OCI-LY1 (cell line): ENCODE measurements at regions not wholly inside any gene's neighbourhood (a gene's known extent, or its start where the extent isn't known, plus 50 kb on each side); places are given as distances from the start of the nearest gene placed in this dataset.

ENCODE experiments used
- H2AFZ ChIP-seq: fragments of 200-600 bp; sonication (generic), shearing (Covaris generic); 2 replicates; pipeline ENCODE4 v1.6.0; 2014; ENCODE audit warnings: antibody characterized with exemption, mild to moderate bottlenecking, low read length
- H3F3A ChIP-seq: fragments of 200-600 bp; sonication (generic), shearing (Covaris generic); 2 replicates; pipeline ENCODE4 v1.6.0; 2014; ENCODE audit warnings: mild to moderate bottlenecking, antibody characterized with exemption, low read length, moderate library complexity; ENCODE audit not compliant: insufficient read depth
- H3K27ac ChIP-seq: fragments of 200-600 bp; sonication (generic); 2 replicates; pipeline ENCODE4 v1.5.1; 2014; ENCODE audit warnings: low read length, mixed run types, mild to moderate bottlenecking, low read depth; ENCODE audit not compliant: poor library complexity, severe bottlenecking
- H3K27me3 ChIP-seq: fragments of 200-600 bp; sonication (generic); 2 replicates; pipeline ENCODE4 v1.6.0; 2014; ENCODE audit warnings: antibody characterized with exemption, mild to moderate bottlenecking, low read length, moderate library complexity; ENCODE audit not compliant: insufficient read depth
- H3K36me3 ChIP-seq: fragments of 200-600 bp; sonication (generic); 2 replicates; pipeline ENCODE4 v1.6.1; 2014; ENCODE audit warnings: mild to moderate bottlenecking, antibody characterized with exemption, low read length, moderate library complexity, mixed read lengths; ENCODE audit not compliant: insufficient read depth
- H3K4me1 ChIP-seq: fragments of 200-600 bp; sonication (generic); 2 replicates; pipeline ENCODE4 v1.5.1; 2014; ENCODE audit warnings: mild to moderate bottlenecking, low read length, moderate library complexity; ENCODE audit not compliant: insufficient read depth, severe bottlenecking
- H3K4me2 ChIP-seq: fragments of 200-600 bp; sonication (generic), shearing (Covaris generic); 2 replicates; pipeline ENCODE4 v1.6.1; 2014; ENCODE audit warnings: low read length
- H3K4me3 ChIP-seq: fragments of 200-600 bp; sonication (generic); 2 replicates; pipeline ENCODE4 v1.5.1; 2014; ENCODE audit warnings: low read length, low read depth, mild to moderate bottlenecking, mixed read lengths; ENCODE audit not compliant: poor library complexity, severe bottlenecking
- H3K79me2 ChIP-seq: fragments of 200-600 bp; shearing (Covaris generic); 2 replicates; pipeline ENCODE4 v1.6.1; 2016; ENCODE audit warnings: mixed run types, low read length, mixed read lengths; ENCODE audit not compliant: insufficient read depth
- H3K9ac ChIP-seq: fragments of 200-600 bp; sonication (generic), shearing (Covaris generic); 2 replicates; pipeline ENCODE4 v1.6.1; 2014; ENCODE audit warnings: mild to moderate bottlenecking, low read length, mixed read lengths
- H3K9me2 ChIP-seq: fragments of 200-600 bp; sonication (generic), shearing (Covaris generic); 2 replicates; pipeline ENCODE4 v1.6.1; 2014; ENCODE audit warnings: low read depth, mild to moderate bottlenecking, low read length, mixed read lengths
- H3K9me3 ChIP-seq: fragments of 200-600 bp; shearing (Covaris generic); 2 replicates; pipeline ENCODE4 v1.6.1; 2014; ENCODE audit warnings: low read length, mixed read lengths
- H4K20me1 ChIP-seq: fragments of 200-600 bp; sonication (generic), shearing (Covaris generic); 2 replicates; pipeline ENCODE4 v1.6.0; 2016; ENCODE audit warnings: mild to moderate bottlenecking, low read length; ENCODE audit not compliant: insufficient read depth
- CTCF ChIP-seq: fragments of 200-600 bp; sonication (generic), shearing (Covaris generic); IDR thresholded peaks from 2 replicates; pipeline ENCODE4 v1.5.1; 2017; ENCODE audit warnings: mild to moderate bottlenecking, antibody characterized with exemption, low read length, moderate library complexity, mixed read lengths
- EZH2 ChIP-seq: fragments of 200-600 bp; sonication (generic), shearing (Covaris generic); IDR thresholded peaks from 2 replicates; pipeline ENCODE4 v1.8.0; 2017; ENCODE audit warnings: borderline replicate concordance, mixed run types, mild to moderate bottlenecking, antibody characterized with exemption, low read length, moderate library complexity, mixed read lengths

GRCh38 chr21:25002676-25003075 is 604.6 kb downstream of the MRPL39 start:
- H3K4me2 ChIP-seq, result no peak overlapping the region
- H2AFZ ChIP-seq, result no peak overlapping the region
- no peaks in the 10 kb centered on the region for H3F3A ChIP-seq
- H3K4me3 ChIP-seq, result no peak overlapping the region
- H3K27ac ChIP-seq, result no peak overlapping the region
- no peaks in the 10 kb centered on the region for H3K27me3 ChIP-seq
- no peaks in the 10 kb centered on the region for H3K4me1 ChIP-seq
- H4K20me1 ChIP-seq, result no peaks in the 10 kb centered on the region
- H3K9ac ChIP-seq, result no peak overlapping the region
- H3K36me3 ChIP-seq, result no peaks in the 10 kb centered on the region
- TF ChIP-seq CTCF, result no peak
- TF ChIP-seq EZH2, result no peak
- H3K79me2 ChIP-seq, result no peaks in the 10 kb centered on the region
- no peaks in the 10 kb centered on the region for H3K9me2 ChIP-seq
- no peaks in the 10 kb centered on the region for H3K9me3 ChIP-seq

- Histone ChIP-seq H3K9me3 (no peaks in the 10 kb centered on the region), H4K20me1 (no peaks in the 10 kb centered on the region), H3K79me2 (no peaks in the 10 kb centered on the region), H3K4me3 (no peak overlapping the region), H3K36me3 (no peaks in the 10 kb centered on the region), H3F3A (no peaks in the 10 kb centered on the region), H3K9me2 (no peaks in the 10 kb centered on the region), H3K4me2 (no peak overlapping the region), H2AFZ (no peak overlapping the region), H3K9ac (no peak overlapping the region), H3K27me3 (no peaks in the 10 kb centered on the region), H3K27ac (no peak overlapping the region), H3K4me1 (no peaks in the 10 kb centered on the region)
- no peak for TF ChIP-seq CTCF
- TF ChIP-seq EZH2, result no peak
These were observed 612.1 kb downstream of the MRPL39 start for GRCh38 chr21:24995216-24995615.

GRCh38 chr21:24994717-24995116 is 612.6 kb downstream of the MRPL39 start:
- no peak for TF ChIP-seq CTCF
- TF ChIP-seq EZH2, result no peak
- Histone ChIP-seq H3K4me1 (no peaks in the 10 kb centered on the region), H3K36me3 (no peaks in the 10 kb centered on the region), H3K4me3 (no peak overlapping the region), H3K27me3 (no peaks in the 10 kb centered on the region), H3K27ac (no peak overlapping the region), H3K9me2 (no peaks in the 10 kb centered on the region), H2AFZ (no peak overlapping the region), H3F3A (no peaks in the 10 kb centered on the region), H4K20me1 (no peaks in the 10 kb centered on the region), H3K79me2 (no peaks in the 10 kb centered on the region), H3K9me3 (no peaks in the 10 kb centered on the region), H3K4me2 (no peak overlapping the region), H3K9ac (no peak overlapping the region)
